C4-2B (cell line): ENCODE measurements at regions not wholly inside any gene's neighbourhood (a gene's known extent, or its start where the extent isn't known, plus 50 kb on each side); places are given as distances from the start of the nearest gene placed in this dataset.

Source experiments
- CTCF ChIP-seq: fragments of 450-650 bp; conservative IDR thresholded peaks from 2 replicates; pipeline ENCODE4 v1.5.1; 2017; ENCODE audit warnings: mild to moderate bottlenecking
- ZFX ChIP-seq: fragments of 450-650 bp; IDR thresholded peaks from 2 replicates; pipeline ENCODE4 v1.6.1; 2017

GRCh38 chr15:25068696-25069095 is 113.9 kb downstream of the SNRPN start:
- TF ChIP-seq CTCF (no peak), ZFX (no peak)
